GM21576 (cell line): ENCODE measurements at regions not wholly inside any gene's neighbourhood (a gene's known extent, or its start where the extent isn't known, plus 50 kb on each side); places are given as distances from the start of the nearest gene placed in this dataset.

Experiments
- ATAC-seq: cut with Tn5 transposase; IDR thresholded peaks from one replicate; pipeline ENCODE4 v1.9.1; 2021; ENCODE audit warnings: mild to moderate bottlenecking, moderate library complexity; ENCODE audit not compliant: unreplicated experiment

- ATAC-seq: no peak
Observed at GRCh38 chr6:128827675-128828464, 55.1 kb upstream of the LAMA2 start.

- ATAC-seq: no peak
Observed at GRCh38 chr6:128826606-128827005, 56.3 kb upstream of the LAMA2 start.

- ATAC-seq: no peak
Observed at GRCh38 chr6:128822271-128822670, 60.7 kb upstream of the LAMA2 start.

GRCh38 chr6:128821116-128821515, 61.8 kb upstream of the LAMA2 start:
- ATAC-seq: no peak

GRCh38 chr6:128808856-128809255, 74.1 kb upstream of the LAMA2 start:
- ATAC-seq: no peak

- no peak for ATAC-seq
Observed at GRCh38 chr6:128807577-128807976, 75.4 kb upstream of the LAMA2 start.

GRCh38 chr6:128806261-128806660, 76.7 kb upstream of the LAMA2 start:
- no peak for ATAC-seq

- no peak for ATAC-seq
Observed at GRCh38 chr6:128803911-128804310, 79.0 kb upstream of the LAMA2 start.

- no peak for ATAC-seq
Observed at GRCh38 chr6:128801621-128802020, 81.3 kb upstream of the LAMA2 start.

GRCh38 chr6:128784266-128784665, 98.7 kb upstream of the LAMA2 start:
- ATAC-seq: no peak

GRCh38 chr6:128768187-128768586, 114.8 kb upstream of the LAMA2 start:
- no peak for ATAC-seq

GRCh38 chr6:128767705-128768104, 115.2 kb upstream of the LAMA2 start:
- ATAC-seq: no peak

GRCh38 chr6:128767150-128767549, 115.8 kb upstream of the LAMA2 start:
- no peak for ATAC-seq

GRCh38 chr6:128763599-128764300, 119.2 kb upstream of the LAMA2 start:
- ATAC-seq: no peak

GRCh38 chr6:128759901-128760300, 123.0 kb upstream of the LAMA2 start:
- ATAC-seq: no peak

- no peak for ATAC-seq
Observed at GRCh38 chr6:128759447-128759846, 123.5 kb upstream of the LAMA2 start.

- ATAC-seq: no peak
Observed at GRCh38 chr6:128757961-128758360, 125.0 kb upstream of the LAMA2 start.

- ATAC-seq: peak; percentile 98
Observed at GRCh38 chr6:128754658-128755256, 128.2 kb upstream of the LAMA2 start.

GRCh38 chr6:128743974-128744765, 138.8 kb upstream of the LAMA2 start:
- ATAC-seq: no peak

- no peak for ATAC-seq
Observed at GRCh38 chr6:128742900-128743299, 140.0 kb upstream of the LAMA2 start.

- no peak for ATAC-seq
Observed at GRCh38 chr6:128740951-128741350, 142.0 kb upstream of the LAMA2 start.
